HEK293T (cell line): ENCODE measurements at regions not wholly inside any gene's neighbourhood (a gene's known extent, or its start where the extent isn't known, plus 50 kb on each side); places are given as distances from the start of the nearest gene placed in this dataset.

ENCODE experiments used
- BHLHE40 ChIP-seq: fragments of 450-650 bp; IDR thresholded peaks from 2 replicates; pipeline ENCODE4 v1.6.1; 2016; ENCODE audit warnings: mild to moderate bottlenecking, moderate library complexity, borderline replicate concordance
- FOXK2 ChIP-seq: fragments of 450-650 bp; IDR thresholded peaks from 2 replicates; pipeline ENCODE4 v1.6.1; 2016; ENCODE audit warnings: mild to moderate bottlenecking
- FOXM1 ChIP-seq: fragments of 450-650 bp; IDR thresholded peaks from 2 replicates; pipeline ENCODE4 v1.6.1; 2017; ENCODE audit warnings: mild to moderate bottlenecking, borderline replicate concordance
- SP1 ChIP-seq: fragments of 450-650 bp; IDR thresholded peaks from 2 replicates; pipeline ENCODE4 v1.6.1; 2017
- SUZ12 ChIP-seq: fragments of 450-650 bp; IDR thresholded peaks from 2 replicates; pipeline ENCODE4 v1.6.1; 2016; ENCODE audit warnings: mild to moderate bottlenecking

GRCh38 chr12:90833228-90833627, 121.7 kb downstream of the CCER1 start:
- TF ChIP-seq FOXK2 (no peak), SP1 (no peak), SUZ12 (no peak), FOXM1 (no peak), BHLHE40 (no peak)
